NOMO-1 treated with DMSO at 0.1 percent for 48 hours (cell line): ENCODE measurements at regions not wholly inside any gene's neighbourhood (a gene's known extent, or its start where the extent isn't known, plus 50 kb on each side); places are given as distances from the start of the nearest gene placed in this dataset.
A peak's percentile ranks its signal among the peaks of the same experiment; 100 is the strongest.
"Not testable (repeated sequence)": the region's sequence is repeated elsewhere in the genome, so short reads cannot be mapped to it uniquely, and the experiment has no call there.

ENCODE experiments used
- DNase-seq: peaks from one replicate; lab custom pipeline; 2025; ENCODE audit not compliant: unreplicated experiment; lab: John Stamatoyannopoulos, UW

DNA sequence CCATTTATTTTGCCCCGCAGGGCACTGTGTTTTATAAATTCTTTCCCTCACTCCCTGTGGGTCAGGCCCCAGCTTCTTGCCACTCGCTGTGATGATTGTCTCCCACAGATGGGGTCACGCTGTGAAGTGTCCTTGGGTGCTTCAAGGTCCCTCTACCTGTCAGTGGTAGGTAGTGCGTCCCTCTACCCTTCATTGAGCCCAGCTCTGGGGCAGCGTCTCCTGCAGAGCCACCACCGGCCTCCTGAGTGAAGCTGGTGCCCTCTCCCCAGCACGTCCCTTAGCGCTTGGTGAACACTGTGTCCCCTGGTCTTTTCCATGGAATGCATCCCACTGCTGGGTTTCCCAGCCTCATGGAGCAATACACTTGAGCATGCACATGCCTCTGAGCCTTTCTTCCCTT is 108.2 kb downstream of the NRN1 start:
- DNase-seq = no peak

- DNase-seq = no peak
Observed at GRCh38 chr6:5898102-5898501, 108.6 kb downstream of the NRN1 start.

- DNase-seq = no peak
Observed at GRCh38 chr6:5896476-5897200, 110.1 kb downstream of the NRN1 start.

DNA sequence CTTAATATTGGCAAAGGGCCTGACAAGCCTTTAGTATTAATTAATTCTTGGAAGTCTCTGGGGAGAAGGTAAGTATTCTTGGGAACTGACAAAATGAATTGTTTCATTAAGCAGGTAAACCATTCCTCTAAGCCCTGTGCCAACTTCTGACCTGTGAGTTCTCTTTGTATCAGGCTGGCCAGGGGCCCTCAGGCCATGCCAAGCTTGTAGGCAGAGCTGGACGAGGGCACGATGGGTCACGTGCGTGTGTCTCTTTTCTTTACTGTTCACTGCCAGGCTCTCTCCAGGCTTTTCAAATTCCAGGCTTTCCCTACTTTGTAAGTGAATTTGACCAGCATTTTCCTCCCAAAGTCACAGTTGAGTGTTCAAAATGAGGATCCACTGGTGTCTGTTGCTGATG is 112.4 kb downstream of the NRN1 start:
- no peak for DNase-seq

- no peak for DNase-seq
Observed at GRCh38 chr6:5893295-5893694, 113.4 kb downstream of the NRN1 start.

GRCh38 chr6:5892669-5893068 is 114.1 kb downstream of the NRN1 start:
- DNase-seq = no peak

DNA sequence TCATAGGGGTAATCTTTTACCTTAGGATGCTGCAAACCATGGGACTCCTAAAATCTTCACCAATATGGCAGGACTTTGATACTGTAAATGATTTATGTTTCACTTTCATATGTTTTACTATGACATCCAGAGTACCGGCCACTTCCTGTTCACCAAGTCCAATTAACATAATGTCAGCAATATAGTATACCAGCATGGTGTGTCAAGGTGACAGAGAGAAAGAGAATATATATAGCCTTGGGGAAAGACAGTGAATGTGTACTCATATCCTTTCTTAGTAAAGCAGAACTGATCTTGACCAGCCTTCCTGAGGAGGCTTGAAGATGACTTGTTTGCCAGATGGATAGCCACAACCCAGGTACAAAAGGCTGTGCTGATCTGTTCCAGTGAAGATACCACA is 127.9 kb downstream of the NRN1 start:
- no peak for DNase-seq

DNA sequence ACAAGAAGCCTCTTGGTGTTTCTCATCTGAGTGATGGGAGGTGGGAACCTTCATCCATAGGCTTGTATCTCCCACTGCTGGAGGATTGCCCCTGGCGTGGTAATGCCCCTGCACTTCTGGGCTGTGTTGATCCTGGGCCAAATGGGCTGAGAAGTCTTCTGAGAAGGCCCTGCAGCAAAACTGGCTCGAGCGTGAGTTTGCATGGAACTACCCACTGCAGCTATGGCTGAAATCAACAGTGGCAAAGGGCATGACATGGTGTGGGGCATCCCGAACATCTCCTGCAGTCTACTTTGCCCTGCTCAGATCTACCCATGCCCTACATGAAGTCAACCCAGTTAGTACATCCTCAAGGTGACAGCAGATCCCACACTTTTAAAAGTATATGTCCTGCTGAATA is 130.6 kb downstream of the NRN1 start:
- DNase-seq = no peak

DNA sequence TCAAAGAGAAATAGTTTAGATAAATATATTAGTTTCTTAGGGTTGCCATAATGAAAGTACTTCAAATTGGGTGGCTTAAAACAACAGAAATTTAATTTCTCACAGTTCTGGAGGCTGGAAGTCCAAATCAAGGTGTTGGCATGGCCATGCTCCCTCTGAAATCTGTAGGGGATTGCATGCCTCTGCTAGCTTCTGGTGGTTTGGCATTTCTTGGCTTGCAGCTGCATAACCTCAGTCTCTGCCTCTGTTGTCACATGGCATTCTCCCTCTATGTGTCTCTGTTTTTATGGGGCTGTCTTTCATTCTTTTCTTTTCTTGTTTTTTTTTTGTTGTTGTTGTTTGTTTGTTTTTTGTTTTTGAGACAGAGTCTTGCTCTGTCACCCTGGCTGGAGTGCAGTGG is 132.7 kb downstream of the NRN1 start:
- not testable (repeated sequence) for DNase-seq

DNA sequence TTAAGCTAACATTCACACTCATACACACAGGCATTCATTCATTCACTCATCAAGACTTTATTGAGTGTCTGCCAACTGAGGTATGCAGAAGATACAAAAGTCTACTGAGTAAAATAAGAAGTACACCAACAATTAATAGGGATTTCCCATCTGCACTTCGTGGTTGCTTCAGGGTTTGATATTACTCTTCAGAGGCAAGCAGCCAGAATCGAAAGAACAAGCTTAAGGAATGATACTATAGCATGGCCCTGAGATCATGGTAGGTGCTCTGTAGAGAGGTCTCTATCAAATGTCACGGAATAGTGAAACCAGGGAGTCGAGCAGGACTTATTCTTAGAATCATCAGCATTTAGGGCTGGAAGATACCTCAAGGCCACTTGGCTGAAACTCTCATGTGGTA is 135.4 kb downstream of the NRN1 start:
- no peak for DNase-seq

- DNase-seq = no peak
Observed at GRCh38 chr6:5869676-5870075, 137.0 kb downstream of the NRN1 start.

- no peak for DNase-seq
Observed at GRCh38 chr6:5869261-5869660, 137.5 kb downstream of the NRN1 start.

GRCh38 chr6:5866547-5867051 is 140.1 kb downstream of the NRN1 start:
- no peak for DNase-seq

DNA sequence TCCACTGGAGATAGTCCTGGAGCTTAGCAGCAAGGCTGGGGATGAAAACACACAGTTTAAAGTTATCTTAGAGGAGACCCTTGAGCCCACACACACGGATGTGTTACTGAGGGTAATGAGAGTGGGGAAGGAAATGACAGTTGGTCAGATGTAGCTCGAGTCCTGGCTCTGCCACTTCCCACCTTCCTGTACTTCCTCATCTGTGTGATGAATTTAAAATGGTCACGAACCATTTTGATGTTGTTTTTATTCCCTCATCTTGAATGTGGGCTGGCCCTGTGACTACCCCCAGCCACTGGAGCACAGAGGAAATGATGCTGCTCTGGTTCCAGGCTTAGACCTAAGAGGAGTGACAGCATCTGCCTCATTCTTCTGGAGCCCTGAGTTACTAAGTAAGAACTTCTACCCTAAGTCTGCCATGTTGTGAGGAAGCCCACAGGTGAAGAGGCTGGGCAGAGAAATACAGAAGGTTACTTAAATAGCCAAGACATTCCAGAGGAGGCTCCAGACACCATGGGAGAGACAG is 141.2 kb downstream of the NRN1 start:
- peak; percentile 9 for DNase-seq

GRCh38 chr6:5860849-5861248 is 145.9 kb downstream of the NRN1 start:
- DNase-seq = no peak

GRCh38 chr6:5855787-5856470 is 150.8 kb downstream of the NRN1 start:
- no peak for DNase-seq

DNA sequence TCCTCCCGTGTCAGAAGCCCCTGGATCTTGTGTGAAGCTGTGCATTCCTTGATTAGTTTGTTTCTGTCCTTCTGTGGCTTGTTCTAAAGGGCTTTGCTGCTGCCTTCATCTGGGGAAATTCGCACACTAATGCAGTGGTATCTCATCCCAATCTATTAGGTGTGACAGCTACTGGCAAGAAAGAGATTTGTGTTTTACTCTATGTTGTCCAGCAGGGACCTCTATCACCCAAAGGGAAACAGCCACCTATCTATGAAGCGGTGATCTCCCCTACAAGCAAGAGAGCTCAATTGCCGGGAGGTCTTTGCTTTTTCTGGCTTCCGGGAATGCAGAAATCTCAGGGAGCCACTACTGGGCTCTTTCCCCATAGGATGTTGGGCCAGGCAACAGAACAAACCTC is 151.8 kb downstream of the NRN1 start:
- DNase-seq = no peak

- DNase-seq = no peak
Observed at GRCh38 chr6:5851261-5851757, 155.4 kb downstream of the NRN1 start.

DNA sequence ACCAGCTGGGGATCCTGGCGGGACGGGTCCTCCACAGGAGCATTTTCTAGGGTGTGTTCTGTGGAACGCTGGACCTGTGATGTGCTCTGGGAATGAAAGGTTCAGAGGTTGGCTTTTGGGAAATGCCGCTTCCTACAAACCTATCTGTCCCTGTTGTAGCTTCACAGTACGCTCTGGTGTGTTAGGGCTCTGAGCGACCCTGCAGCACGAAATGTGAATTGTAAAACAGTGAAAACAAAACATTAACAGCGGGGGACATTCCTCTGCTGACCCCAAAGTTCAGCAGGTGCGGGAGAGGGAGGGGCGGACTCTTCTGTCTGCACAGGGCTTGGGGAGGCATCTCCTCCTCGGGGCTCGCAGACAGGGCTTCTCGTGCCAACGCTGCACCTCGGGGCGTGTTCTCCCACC is 155.9 kb downstream of the NRN1 start:
- DNase-seq = no peak

- DNase-seq = no peak
Observed at GRCh38 chr6:5846889-5847288, 159.8 kb downstream of the NRN1 start.

DNA sequence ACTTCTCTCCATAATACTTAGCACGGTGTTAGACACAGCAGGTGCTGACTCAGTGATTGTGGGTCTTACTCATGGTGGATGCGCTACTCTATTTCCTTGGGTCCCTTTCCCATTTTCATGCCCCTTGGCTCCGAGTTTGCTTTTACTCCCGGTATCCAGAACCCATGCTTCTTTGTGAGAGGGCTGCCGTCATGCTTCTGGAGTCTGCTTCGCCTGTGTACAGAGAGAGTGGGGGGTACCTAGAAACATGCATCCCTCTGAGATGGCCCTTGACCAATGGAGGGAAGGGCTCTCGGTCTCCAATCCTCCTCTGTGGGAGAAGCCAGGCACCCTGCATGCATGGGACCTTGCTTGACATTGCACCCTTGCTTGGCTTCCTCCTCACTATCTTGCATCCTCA is 160.4 kb downstream of the NRN1 start:
- no peak for DNase-seq

- no peak for DNase-seq
Observed at GRCh38 chr6:5843078-5843477, 163.6 kb downstream of the NRN1 start.
